ENCODE measurements at regions not wholly inside any gene's neighbourhood (a gene's known extent, or its start where the extent isn't known, plus 50 kb on each side); places are given as distances from the start of the nearest gene placed in this dataset.

GRCh38 chr5:167779644-167780043 is 511.8 kb upstream of the WWC1 start:
- no peaks in the 10 kb centered on the region for H3K36me3 Mint-ChIP-seq
- no peaks in the 10 kb centered on the region for H3K27me3 Mint-ChIP-seq (ENCODE audit: low read depth in 3 of 3)
- peaks cover 0 to 6% (median 0%) of the 10 kb centered on the region in 6 donors for H3K9me3 Mint-ChIP-seq
- H3K4me3 Mint-ChIP-seq: no peak overlapping the region
- DNase-seq: no peak
- H3K27ac Mint-ChIP-seq: no peak overlapping the region
- no peaks in the 10 kb centered on the region for H3K4me1 Mint-ChIP-seq

- no peaks in the 10 kb centered on the region for H3K27me3 Mint-ChIP-seq (ENCODE audit: low read depth in 3 of 3)
- no peaks in the 10 kb centered on the region for H3K36me3 Mint-ChIP-seq
- peaks cover 0 to 6% (median 0%) of the 10 kb centered on the region in 6 donors for H3K9me3 Mint-ChIP-seq
- H3K27ac Mint-ChIP-seq: no peak overlapping the region
- DNase-seq: no peak
- H3K4me1 Mint-ChIP-seq: no peaks in the 10 kb centered on the region
- no peak overlapping the region for H3K4me3 Mint-ChIP-seq
These were observed 511.3 kb upstream of the WWC1 start for GRCh38 chr5:167780177-167780576.

GRCh38 chr5:167783145-167783817 is 508.2 kb upstream of the WWC1 start:
- H3K27me3 Mint-ChIP-seq (ENCODE audit: low read depth in 3 of 3): peaks cover 0 to 1% (median 0%) of the 10 kb centered on the region in 3 donors
- DNase-seq: no peak
- H3K9me3 Mint-ChIP-seq: peaks cover 0 to 3% (median 0%) of the 10 kb centered on the region in 6 donors
- no peak overlapping the region for H3K4me3 Mint-ChIP-seq
- no peaks in the 10 kb centered on the region for H3K4me1 Mint-ChIP-seq
- H3K36me3 Mint-ChIP-seq: no peaks in the 10 kb centered on the region
- no peak overlapping the region for H3K27ac Mint-ChIP-seq

GRCh38 chr5:167785106-167785505 is 506.3 kb upstream of the WWC1 start:
- Mint-ChIP-seq H3K9me3 (peaks cover 0 to 6% (median 0%) of the 10 kb centered on the region in 6 donors), H3K4me1 (no peaks in the 10 kb centered on the region), H3K4me3 (no peak overlapping the region), H3K36me3 (no peaks in the 10 kb centered on the region), H3K27ac (no peak overlapping the region), H3K27me3 (ENCODE audit: low read depth in 3 of 3) (peaks cover 0 to 1% (median 0%) of the 10 kb centered on the region in 3 donors)
- DNase-seq: no peak

GRCh38 chr5:167785901-167786300 is 505.5 kb upstream of the WWC1 start:
- no peak for DNase-seq
- Mint-ChIP-seq H3K27me3 (ENCODE audit: low read depth in 3 of 3) (peaks cover 0 to 1% (median 0%) of the 10 kb centered on the region in 3 donors), H3K4me1 (no peaks in the 10 kb centered on the region), H3K9me3 (peaks cover 0 to 5% (median 0%) of the 10 kb centered on the region in 6 donors), H3K36me3 (no peaks in the 10 kb centered on the region), H3K27ac (no peak overlapping the region), H3K4me3 (no peak overlapping the region)

GRCh38 chr5:167786871-167787578 is 504.4 kb upstream of the WWC1 start:
- peaks cover 0 to 4% (median 0%) of the 10 kb centered on the region in 6 donors for H3K9me3 Mint-ChIP-seq
- no peak overlapping the region for H3K27ac Mint-ChIP-seq
- H3K4me1 Mint-ChIP-seq: no peaks in the 10 kb centered on the region
- H3K4me3 Mint-ChIP-seq: no peak overlapping the region
- no peaks in the 10 kb centered on the region for H3K36me3 Mint-ChIP-seq
- no peak for DNase-seq
- H3K27me3 Mint-ChIP-seq (ENCODE audit: low read depth in 3 of 3): peaks cover 0 to 1% (median 0%) of the 10 kb centered on the region in 3 donors

- Mint-ChIP-seq H3K4me1 (no peaks in the 10 kb centered on the region), H3K27me3 (ENCODE audit: low read depth in 3 of 3) (peaks cover 0 to 1% (median 0%) of the 10 kb centered on the region in 3 donors), H3K36me3 (no peaks in the 10 kb centered on the region), H3K9me3 (peaks cover 0 to 4% (median 0%) of the 10 kb centered on the region in 6 donors), H3K4me3 (no peak overlapping the region), H3K27ac (no peak overlapping the region)
- DNase-seq: no peak
These were observed 501.4 kb upstream of the WWC1 start for GRCh38 chr5:167790045-167790444.

- no peak overlapping the region for H3K4me3 Mint-ChIP-seq
- no peak for DNase-seq
- peaks cover 0 to 4% (median 0%) of the 10 kb centered on the region in 6 donors for H3K9me3 Mint-ChIP-seq
- H3K27me3 Mint-ChIP-seq (ENCODE audit: low read depth in 3 of 3): peaks cover 0 to 1% (median 0%) of the 10 kb centered on the region in 3 donors
- H3K27ac Mint-ChIP-seq: no peak overlapping the region
- H3K4me1 Mint-ChIP-seq: no peaks in the 10 kb centered on the region
- no peaks in the 10 kb centered on the region for H3K36me3 Mint-ChIP-seq
These were observed 500.8 kb upstream of the WWC1 start for GRCh38 chr5:167790462-167791260.

- H3K9me3 Mint-ChIP-seq: peaks cover 0 to 4% (median 0%) of the 10 kb centered on the region in 6 donors
- H3K27me3 Mint-ChIP-seq (ENCODE audit: low read depth in 3 of 3): peaks cover 0 to 1% (median 0%) of the 10 kb centered on the region in 3 donors
- no peak overlapping the region for H3K4me3 Mint-ChIP-seq
- H3K4me1 Mint-ChIP-seq: no peaks in the 10 kb centered on the region
- DNase-seq: no peak
- H3K27ac Mint-ChIP-seq: no peak overlapping the region
- H3K36me3 Mint-ChIP-seq: no peaks in the 10 kb centered on the region
These were observed 498.9 kb upstream of the WWC1 start for GRCh38 chr5:167792514-167792913.

- Mint-ChIP-seq H3K27ac (no peak overlapping the region), H3K4me3 (no peak overlapping the region)
These were observed 497.7 kb upstream of the WWC1 start for GRCh38 chr5:167793700-167794099.

GRCh38 chr5:167794121-167794520 is 497.3 kb upstream of the WWC1 start:
- Mint-ChIP-seq H3K27ac (no peak overlapping the region), H3K4me3 (no peak overlapping the region), H3K4me1 (no peaks in the 10 kb centered on the region), H3K36me3 (no peaks in the 10 kb centered on the region), H3K27me3 (ENCODE audit: low read depth in 3 of 3) (no peaks in the 10 kb centered on the region), H3K9me3 (peaks cover 0 to 2% (median 0%) of the 10 kb centered on the region in 6 donors)
- DNase-seq: no peak

More at GRCh38 chr5:167793700-167794099, 497.7 kb upstream of the WWC1 start:
- Mint-ChIP-seq H3K9me3 (peaks cover 0 to 2% (median 0%) of the 10 kb centered on the region in 6 donors), H3K4me1 (no peaks in the 10 kb centered on the region), H3K27me3 (ENCODE audit: low read depth in 3 of 3) (no peaks in the 10 kb centered on the region), H3K36me3 (no peaks in the 10 kb centered on the region)
- DNase-seq: no peak

GRCh38 chr5:167796672-167797071 is 494.8 kb upstream of the WWC1 start:
- H3K4me1 Mint-ChIP-seq: no peaks in the 10 kb centered on the region
- DNase-seq: no peak
- H3K4me3 Mint-ChIP-seq: no peak overlapping the region
- H3K27me3 Mint-ChIP-seq (ENCODE audit: low read depth in 3 of 3): peaks cover 0 to 3% (median 2%) of the 10 kb centered on the region in 3 donors
- no peaks in the 10 kb centered on the region for H3K36me3 Mint-ChIP-seq
- H3K9me3 Mint-ChIP-seq: peaks cover 0 to 2% (median 0%) of the 10 kb centered on the region in 6 donors
- no peak overlapping the region for H3K27ac Mint-ChIP-seq

GRCh38 chr5:167797933-167798332 is 493.5 kb upstream of the WWC1 start:
- H3K27me3 Mint-ChIP-seq (ENCODE audit: low read depth in 3 of 3): peaks cover 0 to 3% (median 2%) of the 10 kb centered on the region in 3 donors
- no peaks in the 10 kb centered on the region for H3K4me1 Mint-ChIP-seq
- no peaks in the 10 kb centered on the region for H3K36me3 Mint-ChIP-seq
- H3K9me3 Mint-ChIP-seq: peaks cover 0 to 2% (median 0%) of the 10 kb centered on the region in 6 donors
- no peak for DNase-seq
- H3K4me3 Mint-ChIP-seq: no peak overlapping the region
- no peak overlapping the region for H3K27ac Mint-ChIP-seq

GRCh38 chr5:167798448-167798847 is 493.0 kb upstream of the WWC1 start:
- no peak overlapping the region for H3K4me3 Mint-ChIP-seq
- no peak for DNase-seq
- H3K9me3 Mint-ChIP-seq: peaks cover 0 to 2% (median 0%) of the 10 kb centered on the region in 6 donors
- H3K4me1 Mint-ChIP-seq: no peaks in the 10 kb centered on the region
- no peaks in the 10 kb centered on the region for H3K36me3 Mint-ChIP-seq
- H3K27me3 Mint-ChIP-seq (ENCODE audit: low read depth in 3 of 3): peaks cover 0 to 3% (median 2%) of the 10 kb centered on the region in 3 donors
- no peak overlapping the region for H3K27ac Mint-ChIP-seq
